OCI-LY7 (cell line): ENCODE measurements at regions not wholly inside any gene's neighbourhood (a gene's known extent, or its start where the extent isn't known, plus 50 kb on each side); places are given as distances from the start of the nearest gene placed in this dataset.
"Not testable (repeated sequence)": the region's sequence is repeated elsewhere in the genome, so short reads cannot be mapped to it uniquely, and the experiment has no call there.

ENCODE experiments used
- BruUV-seq: library from RNA; stranded (reverse); fragments of 400-500 nt; replicated peaks from 2 replicates; lab custom pipeline; 2021; lab: Mats Ljungman, UMichigan
- CTCF ChIA-PET: fragments of 300-600 bp; sonication (Branson Sonifier 250); formaldehyde crosslinking; loops from one replicate; lab custom pipeline; 2022; ENCODE audit warnings: antibody characterized with exemption; ENCODE audit not compliant: unreplicated experiment; lab: Charles Lee
- POLR2A ChIA-PET: fragments of 300-600 bp; sonication (Branson Sonifier 250); formaldehyde crosslinking; loops from one replicate; lab custom pipeline; 2022; ENCODE audit warnings: antibody characterized with exemption; lab: Charles Lee
- DNase-seq: peaks from one replicate; pipeline ENCODE4 v3.0.0-alpha.2; 2015; ENCODE audit warnings: low spot score
- H2AFZ ChIP-seq: fragments of 200-600 bp; sonication (generic), shearing (Covaris generic); 2 replicates; pipeline ENCODE4 v1.6.1; 2014; ENCODE audit warnings: mild to moderate bottlenecking, antibody characterized with exemption, low read length, moderate library complexity
- H3K27ac ChIP-seq: fragments of 200-600 bp; sonication (generic); 2 replicates; pipeline ENCODE4 v1.5.1; 2014; ENCODE audit warnings: mixed run types, low read depth, mild to moderate bottlenecking, moderate library complexity, low read length, inconsistent platforms; ENCODE audit not compliant: poor library complexity, severe bottlenecking
- H3K36me3 ChIP-seq: fragments of 200-600 bp; sonication (generic); 2 replicates; pipeline ENCODE4 v1.6.1; 2014; ENCODE audit warnings: mild to moderate bottlenecking, antibody characterized with exemption, low read length, moderate library complexity, mixed read lengths; ENCODE audit not compliant: insufficient read depth
- H3K4me1 ChIP-seq: fragments of 200-600 bp; sonication (generic); 2 replicates; pipeline ENCODE4 v1.5.1; 2014; ENCODE audit warnings: mild to moderate bottlenecking, low read length; ENCODE audit not compliant: insufficient read depth, poor library complexity, severe bottlenecking
- H3K4me2 ChIP-seq: fragments of 200-600 bp; sonication (generic); 2 replicates; pipeline ENCODE4 v1.6.1; 2014; ENCODE audit warnings: mild to moderate bottlenecking, low read length
- H3K4me3 ChIP-seq: fragments of 200-600 bp; sonication (generic); 2 replicates; pipeline ENCODE4 v1.5.1; 2014; ENCODE audit warnings: mild to moderate bottlenecking, low read depth, low read length; ENCODE audit not compliant: poor library complexity, severe bottlenecking
- H3K79me2 ChIP-seq: fragments of 200-600 bp; sonication (generic); 2 replicates; pipeline ENCODE4 v1.6.1; 2016; ENCODE audit warnings: low read depth, mild to moderate bottlenecking, low read length, moderate library complexity, mixed read lengths; ENCODE audit not compliant: insufficient read depth
- H3K9me2 ChIP-seq: fragments of 200-600 bp; sonication (generic); 2 replicates; pipeline ENCODE4 v1.6.1; 2016; ENCODE audit warnings: mild to moderate bottlenecking, low read length, mixed read lengths; ENCODE audit not compliant: insufficient read depth
- H3K9me3 ChIP-seq: fragments of 200-600 bp; sonication (generic); 2 replicates; pipeline ENCODE4 v1.6.1; 2014; ENCODE audit warnings: mild to moderate bottlenecking, mixed run types, low read length, mixed read lengths
- H4K20me1 ChIP-seq: fragments of 200-600 bp; sonication (generic); 2 replicates; pipeline ENCODE4 v1.6.1; 2014; ENCODE audit warnings: mild to moderate bottlenecking, antibody characterized with exemption, low read length, moderate library complexity, mixed read lengths; ENCODE audit not compliant: insufficient read depth
- CTCF ChIP-seq: fragments of 200-600 bp; sonication (generic); conservative IDR thresholded peaks from 2 replicates; pipeline ENCODE4 v1.5.1; 2014; ENCODE audit warnings: mild to moderate bottlenecking, antibody characterized with exemption, low read length, moderate library complexity, mixed read lengths
- EZH2phosphoT487 ChIP-seq: fragments of 200-600 bp; sonication (generic); IDR thresholded peaks from 2 replicates; pipeline ENCODE4 v1.6.1; 2018; ENCODE audit warnings: low read depth, borderline replicate concordance, mild to moderate bottlenecking, mixed run types, antibody characterized with exemption, low read length, moderate library complexity, mixed read lengths
- intact Hi-C: fragments of 100-400 bp; cut with micrococcal nuclease; formaldehyde crosslinking; loops from one replicate; pipeline ENCODE4 v1.10.0; 2022; ENCODE audit not compliant: unreplicated experiment

- no peaks in the 10 kb centered on the region for H3K36me3 ChIP-seq
- no peak overlapping the region for H3K4me2 ChIP-seq
- H3K9me3 ChIP-seq = no peaks in the 10 kb centered on the region
- H2AFZ ChIP-seq = no peak overlapping the region
- H3K4me3 ChIP-seq = no peak overlapping the region
- no peaks in the 10 kb centered on the region for H3K9me2 ChIP-seq
- TF ChIP-seq CTCF (no peak), EZH2phosphoT487 (no peak)
- no peaks in the 10 kb centered on the region for H4K20me1 ChIP-seq
- DNase-seq = no peak
- POLR2A ChIA-PET = no interaction called here
- no peak overlapping the region for H3K27ac ChIP-seq
- CTCF ChIA-PET = no interaction called here
- H3K79me2 ChIP-seq = no peaks in the 10 kb centered on the region
- intact Hi-C loops = no loop called here
- BruUV-seq = no TSS peak
- no peaks in the 10 kb centered on the region for H3K4me1 ChIP-seq
These were observed 57.1 kb upstream of the ATXN3L start for GRCh38 chrX:13376857-13377549.

GRCh38 chrX:13375596-13375995 is 55.7 kb upstream of the ATXN3L start:
- H3K27ac ChIP-seq, H3K4me1 ChIP-seq, H2AFZ ChIP-seq, H3K4me2 ChIP-seq, H3K79me2 ChIP-seq, H3K4me3 ChIP-seq, CTCF ChIA-PET, H3K9me3 ChIP-seq, BruUV-seq, POLR2A ChIA-PET, intact Hi-C loops, H3K36me3 ChIP-seq, H3K9me2 ChIP-seq, DNase-seq, H4K20me1 ChIP-seq: not testable (repeated sequence)

- Histone ChIP-seq H3K9me3 (no peaks in the 10 kb centered on the region), H2AFZ (no peak overlapping the region), H3K4me2 (no peak overlapping the region), H3K79me2 (no peaks in the 10 kb centered on the region), H3K4me1 (no peaks in the 10 kb centered on the region), H4K20me1 (no peaks in the 10 kb centered on the region), H3K27ac (no peak overlapping the region), H3K4me3 (no peak overlapping the region), H3K36me3 (no peaks in the 10 kb centered on the region), H3K9me2 (no peaks in the 10 kb centered on the region)
- no TSS peak for BruUV-seq
- DNase-seq = no peak
- TF ChIP-seq EZH2phosphoT487 (no peak), CTCF (no peak)
- POLR2A ChIA-PET = interaction anchor here (0.6 kb wide), 1 partner anchor 597 kb away, joined by 3 read pairs; no protein-coding TSS in a partner anchor
- CTCF ChIA-PET = no interaction called here
- intact Hi-C loops = no loop called here
These were observed 54.5 kb upstream of the ATXN3L start for GRCh38 chrX:13374364-13374763.
